ENCODE measurements at regions not wholly inside any gene's neighbourhood (a gene's known extent, or its start where the extent isn't known, plus 50 kb on each side); places are given as distances from the start of the nearest gene placed in this dataset.

DNA sequence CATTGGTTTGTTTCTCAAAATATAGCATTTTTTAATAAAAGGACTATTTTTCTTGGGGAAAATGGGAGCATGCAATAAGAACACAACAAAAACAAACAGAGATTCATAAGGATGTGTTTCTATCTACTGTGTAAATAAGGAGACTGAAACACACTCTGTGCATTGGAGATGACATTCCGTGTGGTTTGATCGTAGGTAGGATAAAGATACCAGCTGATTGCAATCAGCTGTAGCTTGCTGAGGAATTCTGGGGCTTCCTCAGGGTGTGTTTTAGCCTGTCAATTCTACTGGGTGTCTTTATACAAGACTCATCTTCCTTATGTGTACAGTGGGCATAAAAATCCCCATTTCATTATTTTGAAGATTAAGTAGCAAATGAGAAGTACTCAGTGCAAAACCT is 591.6 kb downstream of the DSC3 start:
- Histone ChIP-seq H3K14ac (ENCODE audit: low read length) (no peak overlapping the region), H2BK120ac (ENCODE audit: insufficient read depth, low read length, poor library complexity) (no peak overlapping the region), H3K4me1 (ENCODE audit: control insufficient read depth in 1 of 2, insufficient read depth in 2 of 2, low read length in 2 of 2) (peaks cover 0 to 4% of the 10 kb centered on the region in 2 experiments), H3K23ac (ENCODE audit: low read length) (no peak overlapping the region), H4K91ac (ENCODE audit: low read depth, low read length) (no peak overlapping the region), H3K4ac (ENCODE audit: low read depth, low read length) (no peak overlapping the region), H3K27ac (ENCODE audit: low read depth, low read length) (no peak overlapping the region), H3K27me3 (ENCODE audit: insufficient read depth, low read length) (no peaks in the 10 kb centered on the region), H2BK12ac (ENCODE audit: low read length) (no peak overlapping the region), H2BK5ac (ENCODE audit: low read depth, low read length, poor library complexity) (no peak overlapping the region), H3K79me2 (ENCODE audit: control insufficient read depth, insufficient read depth, low read length, poor library complexity) (no peaks in the 10 kb centered on the region), H3K4me2 (ENCODE audit: low read length) (no peak overlapping the region), H4K12ac (ENCODE audit: low read depth, low read length) (no peak overlapping the region), H3K36me3 (ENCODE audit: control insufficient read depth in 1 of 2, insufficient read depth in 2 of 2, low read length in 2 of 2) (no peaks in the 10 kb centered on the region), H2AFZ (ENCODE audit: insufficient read depth, low read length, poor library complexity) (no peak overlapping the region), H3K18ac (ENCODE audit: low read length) (no peak overlapping the region), H3K9me3 (ENCODE audit: insufficient read depth, low read depth, low read length) (no peaks in the 10 kb centered on the region), H4K8ac (ENCODE audit: low read depth, low read length) (no peak overlapping the region), H3K9ac (ENCODE audit: low read length) (no peak overlapping the region), H2AK5ac (ENCODE audit: low read length) (no peak overlapping the region), H3K4me3 (ENCODE audit: low read depth, low read length) (no peak overlapping the region), H3K79me1 (ENCODE audit: low read length) (no peaks in the 10 kb centered on the region)
- peak; percentile 55 to 76 for DNase-seq
- WGBS (ENCODE audit: extremely low coverage, insufficient coverage, insufficient read length) = no CpG with 5 or more reads among the region's 2 CpGs

DNA sequence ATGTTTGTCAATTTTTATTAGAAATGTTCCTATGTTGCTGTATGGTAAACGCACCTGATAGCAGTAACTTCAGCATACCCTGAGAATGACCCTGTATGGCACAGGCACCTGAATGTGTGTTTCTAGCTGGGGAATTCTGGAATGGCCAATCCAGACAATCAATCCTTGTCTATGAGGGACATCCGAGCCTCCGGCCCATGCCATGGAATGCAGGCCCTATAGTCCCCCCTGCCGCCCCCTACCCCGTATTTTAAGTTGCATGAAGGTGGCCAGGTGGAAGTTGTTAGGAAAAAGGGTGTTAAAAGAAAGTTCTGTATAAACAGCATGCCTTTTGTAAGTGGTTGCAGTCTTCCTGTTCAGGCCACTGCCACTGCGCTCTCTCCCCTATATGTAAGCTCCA is 595.9 kb downstream of the DSC3 start:
- H2AK5ac ChIP-seq (ENCODE audit: low read length) = no peak overlapping the region
- H3K27me3 ChIP-seq (ENCODE audit: insufficient read depth, low read length) = no peaks in the 10 kb centered on the region
- no peak overlapping the region for H3K27ac ChIP-seq (ENCODE audit: low read depth, low read length)
- no peaks in the 10 kb centered on the region for H3K9me3 ChIP-seq (ENCODE audit: insufficient read depth, low read depth, low read length)
- H2BK5ac ChIP-seq (ENCODE audit: low read depth, low read length, poor library complexity) = no peak overlapping the region
- no peaks in the 10 kb centered on the region for H3K79me2 ChIP-seq (ENCODE audit: control insufficient read depth, insufficient read depth, low read length, poor library complexity)
- H3K4me1 ChIP-seq (ENCODE audit: control insufficient read depth in 1 of 2, insufficient read depth in 2 of 2, low read length in 2 of 2) = peaks cover 0 to 4% of the 10 kb centered on the region in 2 experiments
- no CpG with 5 or more reads among the region's 6 CpGs for WGBS (ENCODE audit: extremely low coverage, insufficient coverage, insufficient read length)
- H2BK12ac ChIP-seq (ENCODE audit: low read length) = no peak overlapping the region
- H3K18ac ChIP-seq (ENCODE audit: low read length) = no peak overlapping the region
- H4K91ac ChIP-seq (ENCODE audit: low read depth, low read length) = no peak overlapping the region
- H3K4me3 ChIP-seq (ENCODE audit: low read depth, low read length) = no peak overlapping the region
- no peak overlapping the region for H2BK120ac ChIP-seq (ENCODE audit: insufficient read depth, low read length, poor library complexity)
- no peak overlapping the region for H4K12ac ChIP-seq (ENCODE audit: low read depth, low read length)
- no peaks in the 10 kb centered on the region for H3K36me3 ChIP-seq (ENCODE audit: control insufficient read depth in 1 of 2, insufficient read depth in 2 of 2, low read length in 2 of 2)
- H3K4ac ChIP-seq (ENCODE audit: low read depth, low read length) = no peak overlapping the region
- H3K23ac ChIP-seq (ENCODE audit: low read length) = no peak overlapping the region
- DNase-seq = no peak
- H3K9ac ChIP-seq (ENCODE audit: low read length) = no peak overlapping the region
- no peak overlapping the region for H4K8ac ChIP-seq (ENCODE audit: low read depth, low read length)
- H3K79me1 ChIP-seq (ENCODE audit: low read length) = no peaks in the 10 kb centered on the region
- no peak overlapping the region for H3K4me2 ChIP-seq (ENCODE audit: low read length)
- H2AFZ ChIP-seq (ENCODE audit: insufficient read depth, low read length, poor library complexity) = no peak overlapping the region
- H3K14ac ChIP-seq (ENCODE audit: low read length) = no peak overlapping the region

DNA sequence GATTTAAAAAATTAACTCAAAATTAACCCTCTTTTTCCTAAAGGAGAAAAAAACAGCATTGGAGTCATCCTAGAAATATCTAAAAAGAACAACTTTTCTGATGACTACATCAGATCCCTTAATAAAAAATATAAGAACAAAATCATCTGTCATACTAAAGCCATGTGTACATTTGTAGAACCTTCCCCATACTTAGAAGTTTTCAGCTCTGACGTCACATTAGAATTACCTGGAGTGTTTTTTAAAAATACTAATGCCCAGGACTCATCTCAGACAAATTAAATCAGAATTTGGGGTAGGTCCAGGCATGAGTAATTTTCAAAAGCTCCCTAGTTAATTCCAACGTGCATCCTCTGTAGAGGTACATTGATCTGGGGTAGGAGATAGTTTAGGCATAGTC is 598.0 kb downstream of the DSC3 start:
- H2AK5ac ChIP-seq (ENCODE audit: low read length) = no peak overlapping the region
- no peaks in the 10 kb centered on the region for H3K9me3 ChIP-seq (ENCODE audit: insufficient read depth, low read depth, low read length)
- H3K27ac ChIP-seq (ENCODE audit: low read depth, low read length) = no peak overlapping the region
- no peak overlapping the region for H3K4ac ChIP-seq (ENCODE audit: low read depth, low read length)
- no peak overlapping the region for H2BK12ac ChIP-seq (ENCODE audit: low read length)
- H4K12ac ChIP-seq (ENCODE audit: low read depth, low read length) = no peak overlapping the region
- no peak for DNase-seq
- no peak overlapping the region for H3K14ac ChIP-seq (ENCODE audit: low read length)
- H3K9ac ChIP-seq (ENCODE audit: low read length) = no peak overlapping the region
- no CpG with 5 or more reads among the region's 2 CpGs for WGBS (ENCODE audit: extremely low coverage, insufficient coverage, insufficient read length)
- no peak overlapping the region for H3K18ac ChIP-seq (ENCODE audit: low read length)
- no peak overlapping the region for H3K4me2 ChIP-seq (ENCODE audit: low read length)
- no peak overlapping the region for H4K91ac ChIP-seq (ENCODE audit: low read depth, low read length)
- H3K4me1 ChIP-seq (ENCODE audit: control insufficient read depth in 1 of 2, insufficient read depth in 2 of 2, low read length in 2 of 2) = peaks cover 0 to 4% of the 10 kb centered on the region in 2 experiments
- H3K36me3 ChIP-seq (ENCODE audit: control insufficient read depth in 1 of 2, insufficient read depth in 2 of 2, low read length in 2 of 2) = no peaks in the 10 kb centered on the region
- no peaks in the 10 kb centered on the region for H3K27me3 ChIP-seq (ENCODE audit: insufficient read depth, low read length)
- no peak overlapping the region for H4K8ac ChIP-seq (ENCODE audit: low read depth, low read length)
- H3K4me3 ChIP-seq (ENCODE audit: low read depth, low read length) = no peak overlapping the region
- H2BK120ac ChIP-seq (ENCODE audit: insufficient read depth, low read length, poor library complexity) = no peak overlapping the region
- no peaks in the 10 kb centered on the region for H3K79me2 ChIP-seq (ENCODE audit: control insufficient read depth, insufficient read depth, low read length, poor library complexity)
- H3K79me1 ChIP-seq (ENCODE audit: low read length) = no peaks in the 10 kb centered on the region
- H2AFZ ChIP-seq (ENCODE audit: insufficient read depth, low read length, poor library complexity) = no peak overlapping the region
- H3K23ac ChIP-seq (ENCODE audit: low read length) = no peak overlapping the region
- no peak overlapping the region for H2BK5ac ChIP-seq (ENCODE audit: low read depth, low read length, poor library complexity)

DNA sequence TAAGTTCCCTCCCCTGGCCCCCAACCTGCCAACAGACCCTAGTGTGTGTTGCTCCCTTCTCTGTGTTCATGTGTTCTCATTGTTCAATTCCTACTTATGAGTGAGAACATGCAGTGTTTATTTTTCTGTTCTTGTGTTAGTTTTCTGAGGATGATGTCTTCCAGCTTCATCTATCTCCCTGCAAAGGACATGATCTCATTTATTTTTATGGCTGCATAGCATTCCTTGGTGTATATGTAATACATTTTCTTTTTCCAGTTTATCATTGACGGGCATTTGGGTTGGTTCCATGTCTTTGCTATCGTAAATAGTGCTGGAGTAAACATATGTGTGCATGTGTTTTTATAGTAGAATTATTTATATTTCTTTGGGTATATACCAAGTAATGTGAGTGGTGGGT is 602.2 kb downstream of the DSC3 start:
- no peak overlapping the region for H4K12ac ChIP-seq (ENCODE audit: low read depth, low read length)
- H3K4me1 ChIP-seq (ENCODE audit: control insufficient read depth in 1 of 2, insufficient read depth in 2 of 2, low read length in 2 of 2) = no peaks in the 10 kb centered on the region
- H2BK5ac ChIP-seq (ENCODE audit: low read depth, low read length, poor library complexity) = no peak overlapping the region
- no peak overlapping the region for H4K8ac ChIP-seq (ENCODE audit: low read depth, low read length)
- H3K27me3 ChIP-seq (ENCODE audit: insufficient read depth, low read length) = no peaks in the 10 kb centered on the region
- no peak overlapping the region for H2BK120ac ChIP-seq (ENCODE audit: insufficient read depth, low read length, poor library complexity)
- no peak overlapping the region for H4K91ac ChIP-seq (ENCODE audit: low read depth, low read length)
- no peak overlapping the region for H3K23ac ChIP-seq (ENCODE audit: low read length)
- H2AK5ac ChIP-seq (ENCODE audit: low read length) = no peak overlapping the region
- H3K4me2 ChIP-seq (ENCODE audit: low read length) = no peak overlapping the region
- no peaks in the 10 kb centered on the region for H3K9me3 ChIP-seq (ENCODE audit: insufficient read depth, low read depth, low read length)
- H3K79me2 ChIP-seq (ENCODE audit: control insufficient read depth, insufficient read depth, low read length, poor library complexity) = no peaks in the 10 kb centered on the region
- H3K79me1 ChIP-seq (ENCODE audit: low read length) = no peaks in the 10 kb centered on the region
- H3K4me3 ChIP-seq (ENCODE audit: low read depth, low read length) = no peak overlapping the region
- H2AFZ ChIP-seq (ENCODE audit: insufficient read depth, low read length, poor library complexity) = no peak overlapping the region
- H3K4ac ChIP-seq (ENCODE audit: low read depth, low read length) = no peak overlapping the region
- no peak overlapping the region for H3K14ac ChIP-seq (ENCODE audit: low read length)
- H3K18ac ChIP-seq (ENCODE audit: low read length) = no peak overlapping the region
- WGBS (ENCODE audit: extremely low coverage, insufficient coverage, insufficient read length) = no CpG with 5 or more reads among the region's 2 CpGs
- no peaks in the 10 kb centered on the region for H3K36me3 ChIP-seq (ENCODE audit: control insufficient read depth in 1 of 2, insufficient read depth in 2 of 2, low read length in 2 of 2)
- no peak overlapping the region for H2BK12ac ChIP-seq (ENCODE audit: low read length)
- no peak overlapping the region for H3K9ac ChIP-seq (ENCODE audit: low read length)
- no peak for DNase-seq
- no peak overlapping the region for H3K27ac ChIP-seq (ENCODE audit: low read depth, low read length)
